SKM-1 treated with dmso at 0.1 percent for 144 hours (cell line): ENCODE measurements at regions not wholly inside any gene's neighbourhood (a gene's known extent, or its start where the extent isn't known, plus 50 kb on each side); places are given as distances from the start of the nearest gene placed in this dataset.
"Not testable (repeated sequence)": the region's sequence is repeated elsewhere in the genome, so short reads cannot be mapped to it uniquely, and the experiment has no call there.

Source experiments
- DNase-seq: peaks from one replicate; lab custom pipeline; 2025; ENCODE audit not compliant: unreplicated experiment; lab: John Stamatoyannopoulos, UW

GRCh38 chr7:13124629-13125028 lies 437.2 kb downstream of the ARL4A start:
- DNase-seq, result not testable (repeated sequence)

- DNase-seq, result no peak
Observed at GRCh38 chr7:13126347-13126746, 438.9 kb downstream of the ARL4A start.

- DNase-seq, result no peak
Observed at GRCh38 chr7:13130321-13130720, 442.9 kb downstream of the ARL4A start.

- not testable (repeated sequence) for DNase-seq
Observed at GRCh38 chr7:13130906-13131305, 443.5 kb downstream of the ARL4A start.

- no peak for DNase-seq
Observed at GRCh38 chr7:13132314-13132713, 444.9 kb downstream of the ARL4A start.

DNA sequence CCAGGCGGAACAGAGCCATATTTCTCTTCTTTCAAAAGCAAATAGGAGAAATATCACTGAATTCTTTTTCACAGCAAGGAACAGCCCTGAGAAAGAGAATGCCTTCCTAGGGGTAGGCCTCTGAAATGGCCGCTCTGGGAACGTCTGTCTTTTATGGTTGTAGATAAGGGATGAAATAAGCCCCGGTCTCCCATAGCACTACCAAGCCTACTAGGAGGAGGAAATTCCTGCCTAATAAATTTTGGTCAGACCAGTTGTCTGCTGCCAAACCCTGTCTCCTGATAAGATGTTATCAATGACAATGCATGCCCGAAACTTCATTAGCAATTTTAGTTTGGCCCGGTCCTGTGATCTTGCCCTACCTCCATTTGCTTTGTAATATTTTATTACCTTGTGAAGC lies 448.9 kb downstream of the ARL4A start:
- DNase-seq, result not testable (repeated sequence)

GRCh38 chr7:13139436-13139835 lies 452.0 kb downstream of the ARL4A start:
- no peak for DNase-seq

GRCh38 chr7:13144673-13145072 lies 457.2 kb downstream of the ARL4A start:
- no peak for DNase-seq

DNA sequence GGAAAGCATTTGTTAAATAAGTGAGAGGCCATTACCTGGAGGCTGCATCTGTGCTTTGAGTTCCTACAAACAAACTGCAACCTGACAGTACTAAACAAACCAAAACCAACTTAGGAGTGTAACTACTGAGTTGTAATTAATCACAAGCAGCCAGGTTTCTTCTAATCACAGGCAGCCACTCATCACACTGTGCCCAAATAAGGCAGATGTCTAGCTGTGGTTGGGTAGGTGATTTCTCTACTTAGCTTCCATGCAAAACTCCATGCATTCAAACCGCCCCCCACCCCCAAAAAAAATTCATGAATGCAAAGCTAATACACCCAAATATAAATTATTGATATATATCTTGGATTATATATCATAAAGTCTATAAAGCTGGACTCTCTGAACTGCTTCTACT lies 461.1 kb downstream of the ARL4A start:
- no peak for DNase-seq

DNA sequence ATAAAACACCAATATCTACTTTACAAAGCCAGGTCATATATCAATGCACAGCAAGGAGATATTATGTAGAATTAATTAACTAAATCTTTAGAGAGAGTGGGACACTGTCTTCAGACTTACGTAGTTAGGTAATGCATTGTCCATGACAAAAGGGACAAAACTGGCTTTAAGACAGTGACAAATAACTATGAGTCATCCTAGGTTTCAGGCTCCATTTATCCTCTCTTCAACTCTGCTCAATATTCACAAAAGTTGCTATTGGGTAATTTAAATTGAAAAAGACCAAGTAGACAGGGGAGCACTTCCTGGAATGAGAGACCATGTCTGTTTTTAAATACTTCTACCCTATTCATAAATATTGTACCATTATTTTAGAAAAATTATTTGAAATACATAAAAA lies 464.5 kb downstream of the ARL4A start:
- no peak for DNase-seq

DNA sequence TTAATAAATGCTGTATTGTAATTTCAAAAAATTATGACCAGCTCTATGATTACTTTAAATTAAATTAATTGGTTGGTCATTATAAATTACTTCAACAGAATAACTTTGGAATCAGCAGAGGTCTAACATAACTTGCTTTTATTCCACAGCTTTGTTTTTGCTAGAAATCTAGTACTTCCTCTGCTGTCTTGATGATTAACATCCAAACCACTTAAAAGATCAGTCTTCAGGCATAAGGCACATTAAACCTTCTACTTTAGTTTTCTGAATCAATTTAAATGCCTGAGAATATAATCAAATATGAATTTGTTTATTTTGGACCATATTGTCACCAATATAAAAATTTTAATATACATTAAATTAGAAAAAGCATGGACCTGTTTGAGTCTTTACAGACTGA lies 465.3 kb downstream of the ARL4A start:
- DNase-seq, result no peak

DNA sequence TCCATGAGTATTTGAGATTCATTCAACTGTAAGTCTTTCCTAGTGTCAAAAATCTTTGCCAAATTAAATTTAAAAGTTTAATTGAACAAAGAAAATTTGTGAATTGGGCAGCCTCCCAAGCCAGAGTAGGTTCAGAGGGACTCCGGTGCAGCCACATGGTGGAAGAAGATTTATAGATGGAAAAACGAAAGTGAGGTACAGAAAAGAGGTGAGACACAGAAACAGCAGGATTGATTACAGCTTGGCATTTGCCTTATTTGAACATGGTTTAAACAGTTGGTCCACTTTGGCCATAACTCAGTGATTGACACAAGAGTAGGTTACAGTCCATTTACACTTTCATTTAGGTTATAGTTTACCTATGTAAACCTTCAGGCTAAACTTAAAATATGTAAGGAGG lies 465.8 kb downstream of the ARL4A start:
- no peak for DNase-seq

- DNase-seq, result no peak
Observed at GRCh38 chr7:13153742-13154141, 466.3 kb downstream of the ARL4A start.

- DNase-seq, result no peak
Observed at GRCh38 chr7:13155188-13155587, 467.8 kb downstream of the ARL4A start.

GRCh38 chr7:13159003-13159402 lies 471.6 kb downstream of the ARL4A start:
- no peak for DNase-seq

- no peak for DNase-seq
Observed at GRCh38 chr7:13159467-13160184, 472.2 kb downstream of the ARL4A start.

GRCh38 chr7:13161125-13161524 lies 473.7 kb downstream of the ARL4A start:
- DNase-seq, result no peak

DNA sequence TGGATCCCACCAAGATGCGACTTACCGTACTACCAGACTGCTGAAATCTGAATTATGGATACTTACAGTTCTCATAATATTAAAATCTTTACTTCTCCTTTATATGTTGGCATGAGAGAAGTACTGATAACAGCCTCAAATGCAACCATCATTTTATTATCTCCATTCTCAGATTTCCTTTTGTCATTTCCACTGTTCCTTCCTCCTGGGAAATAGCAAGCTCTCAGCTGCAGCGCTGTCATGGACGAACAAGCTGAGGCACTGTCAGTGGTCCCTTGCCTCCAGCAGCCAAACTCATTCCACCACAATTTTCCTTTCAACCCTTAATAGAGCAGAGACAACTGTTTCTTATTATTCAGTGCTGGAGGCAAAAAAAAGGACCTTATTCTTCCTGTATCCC lies 478.4 kb downstream of the ARL4A start:
- no peak for DNase-seq

DNA sequence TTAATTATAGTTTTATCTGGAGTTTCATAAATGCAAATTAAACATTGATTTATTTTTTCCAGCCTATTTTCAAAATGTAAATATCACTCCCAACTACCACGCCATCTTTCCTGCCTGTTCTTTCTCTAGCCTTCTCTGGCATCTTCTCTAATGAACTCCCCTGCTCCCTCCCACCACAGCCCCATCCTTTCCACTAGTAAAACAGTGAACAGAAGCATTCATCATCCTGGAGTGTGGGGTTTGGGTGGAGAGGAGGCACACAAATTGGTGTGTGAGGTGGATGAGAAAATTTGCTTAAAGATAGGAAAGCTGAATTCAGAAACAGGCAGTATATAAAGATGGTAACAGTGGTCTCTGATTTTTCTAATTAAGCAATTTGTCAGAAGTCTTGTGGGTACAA lies 479.4 kb downstream of the ARL4A start:
- DNase-seq, result no peak

DNA sequence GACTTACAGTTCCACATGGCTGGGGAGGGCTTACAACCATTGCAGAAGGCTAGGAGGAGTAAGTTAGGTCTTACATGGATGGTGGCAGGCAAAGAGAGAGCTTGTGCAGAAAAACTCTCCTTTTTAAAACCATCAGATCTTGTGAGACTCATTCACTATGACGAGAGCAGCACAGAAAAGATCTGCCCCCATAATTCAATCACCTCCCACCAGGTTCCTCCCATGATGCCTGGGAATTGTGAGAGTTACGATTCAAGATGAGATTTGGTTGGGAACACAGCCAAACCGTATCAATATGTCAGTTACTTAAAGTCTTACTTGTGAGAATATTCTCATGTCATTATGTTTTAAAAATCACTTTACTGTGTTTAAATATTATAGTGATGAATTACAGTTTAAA lies 481.9 kb downstream of the ARL4A start:
- no peak for DNase-seq

GRCh38 chr7:13174991-13175390 lies 487.6 kb downstream of the ARL4A start:
- no peak for DNase-seq

GRCh38 chr7:13179011-13179582 lies 491.7 kb downstream of the ARL4A start:
- no peak for DNase-seq
